Nephron (organoid): ENCODE measurements at regions not wholly inside any gene's neighbourhood (a gene's known extent, or its start where the extent isn't known, plus 50 kb on each side); places are given as distances from the start of the nearest gene placed in this dataset.

ENCODE experiments used
- H3K27ac Mint-ChIP-seq, 3 experiments: 2 replicates each; pipeline ENCODE4 v1.8.0; 2020; ENCODE audit warnings: mixed read lengths in 3 of 3, mild to moderate bottlenecking in 2 of 3, moderate library complexity in 1 of 3
- H3K27me3 Mint-ChIP-seq: 2 replicates; pipeline ENCODE4 v1.8.0; 2021; ENCODE audit warnings: low read depth, mild to moderate bottlenecking, moderate library complexity, mixed read lengths
- H3K36me3 Mint-ChIP-seq: 2 replicates; pipeline ENCODE4 v1.8.0; 2020; ENCODE audit warnings: low read depth, mixed read lengths
- H3K4me1 Mint-ChIP-seq: 2 replicates; pipeline ENCODE4 v1.8.0; 2020; ENCODE audit warnings: mixed read lengths
- H3K4me3 Mint-ChIP-seq, 3 experiments: 2 replicates each; pipeline ENCODE4 v1.8.0; 2020; ENCODE audit warnings: mild to moderate bottlenecking in 3 of 3, mixed read lengths in 3 of 3, moderate library complexity in 2 of 3
- H3K9me3 Mint-ChIP-seq: 2 replicates; pipeline ENCODE4 v1.8.0; 2020; ENCODE audit warnings: mixed read lengths
- CTCF ChIP-seq, 3 experiments: fragments of 200-600 bp; sonication (generic); IDR thresholded peaks; one replicate each; pipeline ENCODE4 v1.5.0; 2021; ENCODE audit warnings: antibody characterized with exemption in 3 of 3; ENCODE audit not compliant: unreplicated experiment in 3 of 3

- Mint-ChIP-seq H3K27ac (no peak overlapping the region), H3K27me3 (no peaks in the 10 kb centered on the region), H3K9me3 (no peaks in the 10 kb centered on the region), H3K4me3 (no peak overlapping the region), H3K4me1 (peaks cover 9% of the 10 kb centered on the region), H3K36me3 (no peaks in the 10 kb centered on the region)
- TF ChIP-seq CTCF (IDR thresholded peaks at IDR 0.05; ENCODE audit: unreplicated experiment in 3 of 3), result no peak
Measured at GRCh38 chr14:25800841-25801240, 750.9 kb upstream of the STXBP6 start.

GRCh38 chr14:25788252-25788651, 738.3 kb upstream of the STXBP6 start:
- no peaks in the 10 kb centered on the region for H3K4me1 Mint-ChIP-seq
- H3K9me3 Mint-ChIP-seq, result peaks cover 5% of the 10 kb centered on the region
- no peaks in the 10 kb centered on the region for H3K27me3 Mint-ChIP-seq
- TF ChIP-seq CTCF (IDR thresholded peaks at IDR 0.05; ENCODE audit: unreplicated experiment in 3 of 3), result no peak
- H3K4me3 Mint-ChIP-seq, result no peak overlapping the region
- no peak overlapping the region for H3K27ac Mint-ChIP-seq
- H3K36me3 Mint-ChIP-seq, result no peaks in the 10 kb centered on the region

DNA sequence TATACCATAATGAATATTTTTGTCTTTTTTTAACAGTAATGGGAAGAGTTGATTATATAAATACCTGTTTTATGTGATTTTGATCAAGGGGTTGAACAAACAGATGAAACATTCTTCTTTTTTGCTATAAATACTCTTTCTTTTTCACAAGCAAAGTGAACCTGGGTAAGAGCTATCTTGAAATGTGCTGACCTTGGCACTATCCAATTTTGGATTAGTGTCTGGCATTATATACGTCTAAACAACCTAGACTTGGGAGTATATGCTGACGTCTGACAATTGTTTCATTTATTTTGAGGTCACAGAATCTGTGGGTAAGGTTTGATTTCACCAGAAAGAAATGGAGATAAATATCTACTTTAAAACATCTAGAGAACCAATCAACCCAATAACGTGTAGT, 716.0 kb upstream of the STXBP6 start:
- Mint-ChIP-seq H3K4me3 (no peak overlapping the region), H3K27me3 (no peaks in the 10 kb centered on the region), H3K27ac (no peak overlapping the region), H3K9me3 (peaks cover 3% of the 10 kb centered on the region), H3K36me3 (no peaks in the 10 kb centered on the region), H3K4me1 (no peaks in the 10 kb centered on the region)
- no peak for TF ChIP-seq CTCF (IDR thresholded peaks at IDR 0.05; ENCODE audit: unreplicated experiment in 3 of 3)

GRCh38 chr14:25759920-25760655, 710.1 kb upstream of the STXBP6 start:
- Mint-ChIP-seq H3K9me3 (no peaks in the 10 kb centered on the region), H3K27me3 (peaks cover 4% of the 10 kb centered on the region), H3K36me3 (no peaks in the 10 kb centered on the region), H3K27ac (no peak overlapping the region), H3K4me1 (no peaks in the 10 kb centered on the region), H3K4me3 (no peak overlapping the region)
- no peak for TF ChIP-seq CTCF (IDR thresholded peaks at IDR 0.05; ENCODE audit: unreplicated experiment in 3 of 3)

GRCh38 chr14:25759256-25759655, 709.3 kb upstream of the STXBP6 start:
- no peak overlapping the region for H3K27ac Mint-ChIP-seq
- no peaks in the 10 kb centered on the region for H3K9me3 Mint-ChIP-seq
- no peak for TF ChIP-seq CTCF (IDR thresholded peaks at IDR 0.05; ENCODE audit: unreplicated experiment in 3 of 3)
- no peaks in the 10 kb centered on the region for H3K4me1 Mint-ChIP-seq
- H3K27me3 Mint-ChIP-seq, result peaks cover 4% of the 10 kb centered on the region
- H3K36me3 Mint-ChIP-seq, result no peaks in the 10 kb centered on the region
- H3K4me3 Mint-ChIP-seq, result no peak overlapping the region

- Mint-ChIP-seq H3K36me3 (no peaks in the 10 kb centered on the region), H3K27ac (no peak overlapping the region), H3K27me3 (peaks cover 4% of the 10 kb centered on the region), H3K4me3 (no peak overlapping the region), H3K4me1 (no peaks in the 10 kb centered on the region), H3K9me3 (no peaks in the 10 kb centered on the region)
- TF ChIP-seq CTCF (IDR thresholded peaks at IDR 0.05; ENCODE audit: unreplicated experiment in 3 of 3), result no peak
Measured at GRCh38 chr14:25757364-25757763, 707.4 kb upstream of the STXBP6 start.
